GM21526 (cell line): ENCODE measurements at regions not wholly inside any gene's neighbourhood (a gene's known extent, or its start where the extent isn't known, plus 50 kb on each side); places are given as distances from the start of the nearest gene placed in this dataset.
"Not testable (repeated sequence)": the region's sequence is repeated elsewhere in the genome, so short reads cannot be mapped to it uniquely, and the experiment has no call there.

ENCODE experiments used
- ATAC-seq: cut with Tn5 transposase; IDR thresholded peaks from one replicate; pipeline ENCODE4 v1.9.1; 2021; ENCODE audit warnings: moderate library complexity; ENCODE audit not compliant: unreplicated experiment, low FRiP score

GRCh38 chr1:41994195-41994894 is 75.6 kb upstream of the HIVEP3 start:
- ATAC-seq = no peak

DNA sequence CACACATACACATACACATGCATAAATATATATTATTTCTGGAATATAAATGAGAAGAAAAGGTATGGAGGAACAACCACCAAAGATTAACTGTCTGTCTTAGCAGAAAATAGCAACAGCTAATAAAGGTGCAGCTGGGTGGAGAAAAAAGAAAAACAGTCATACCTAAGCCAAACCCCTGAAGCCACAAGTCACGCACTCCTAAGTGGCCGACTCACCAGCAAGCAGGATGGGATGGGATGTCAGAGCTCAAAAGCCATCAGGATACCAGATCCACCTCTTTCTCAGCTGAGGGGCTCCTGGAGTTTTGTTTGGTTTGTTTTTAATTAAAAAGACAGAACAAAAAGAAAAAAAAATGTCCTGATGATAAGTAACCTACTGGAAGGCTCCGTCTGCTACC is 64.7 kb upstream of the HIVEP3 start:
- no peak for ATAC-seq

GRCh38 chr1:41981796-41982195 is 63.1 kb upstream of the HIVEP3 start:
- ATAC-seq = no peak

- ATAC-seq = no peak
These were observed 62.3 kb upstream of the HIVEP3 start for GRCh38 chr1:41980827-41981653.

GRCh38 chr1:41978986-41979385 is 60.3 kb upstream of the HIVEP3 start:
- no peak for ATAC-seq

DNA sequence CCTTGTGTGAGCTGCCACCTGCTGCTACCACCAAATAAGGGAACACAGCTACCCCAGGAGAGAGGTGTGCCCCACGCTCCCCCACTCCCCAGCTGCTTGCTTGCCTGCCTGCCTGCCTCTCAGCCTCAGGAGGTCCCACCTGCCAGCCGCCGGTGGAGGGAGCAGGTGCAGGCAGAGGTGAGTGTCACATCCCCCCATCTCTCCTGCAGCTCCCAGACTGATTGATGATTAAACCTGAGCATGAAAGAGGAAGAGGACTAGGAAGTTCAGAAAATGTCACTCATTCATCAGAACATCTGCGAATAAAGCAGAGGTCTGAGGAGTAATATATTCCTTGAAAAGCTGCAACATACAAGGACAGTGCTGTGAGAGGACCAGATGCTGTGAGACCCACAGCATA is 58.6 kb upstream of the HIVEP3 start:
- ATAC-seq = no peak

DNA sequence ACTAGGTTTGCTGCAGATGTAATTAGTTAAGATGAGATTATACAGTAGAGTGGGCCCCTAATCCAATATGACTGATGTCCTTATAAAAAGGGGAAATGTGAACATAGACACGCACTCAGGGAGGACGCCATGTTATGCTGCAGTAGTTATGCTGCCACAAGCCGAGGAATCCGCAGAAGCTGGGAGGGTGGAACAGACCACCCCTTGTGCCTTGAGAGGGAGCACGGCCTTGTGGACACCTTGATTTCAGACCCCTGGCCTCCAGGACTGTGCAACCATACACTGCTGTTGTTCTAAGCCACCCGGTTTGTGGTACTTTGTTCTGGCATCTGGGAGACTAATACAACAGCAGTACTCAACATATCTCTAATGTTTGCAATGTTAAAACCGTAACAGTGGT is 57.9 kb upstream of the HIVEP3 start:
- ATAC-seq = no peak

DNA sequence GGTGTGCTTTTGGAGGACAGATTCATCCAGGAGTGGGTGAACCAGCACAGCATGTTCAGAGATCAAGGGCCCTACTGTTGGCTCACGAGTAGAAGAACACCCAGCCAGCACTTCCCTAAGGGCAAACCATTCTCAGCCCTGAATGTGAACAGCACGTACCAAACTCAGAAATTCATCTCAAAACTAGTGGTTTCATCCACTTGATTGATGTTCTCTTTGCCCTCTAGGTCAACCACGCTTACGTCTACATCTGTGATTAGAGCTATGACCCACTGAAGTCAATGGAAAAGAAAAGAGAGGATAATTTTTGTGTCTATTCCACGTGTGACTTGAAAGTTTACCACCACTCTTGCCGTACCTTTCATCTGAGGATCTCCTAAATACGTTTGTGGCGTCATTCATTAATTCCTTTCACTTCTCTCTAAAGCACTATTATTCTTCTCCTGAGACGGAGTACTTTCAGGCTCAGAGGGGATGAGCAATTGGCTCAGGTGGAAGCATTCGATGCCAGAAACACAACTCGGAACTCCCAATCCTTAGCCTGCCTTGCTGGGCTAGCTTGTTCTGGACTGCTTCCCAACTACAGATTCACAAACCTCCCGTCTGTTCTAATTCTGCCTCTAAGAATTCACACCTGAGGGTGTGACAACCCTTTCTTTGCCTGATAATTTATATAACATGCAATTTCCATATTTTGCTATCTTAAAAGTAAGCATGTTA is 57.3 kb upstream of the HIVEP3 start:
- ATAC-seq = no peak

DNA sequence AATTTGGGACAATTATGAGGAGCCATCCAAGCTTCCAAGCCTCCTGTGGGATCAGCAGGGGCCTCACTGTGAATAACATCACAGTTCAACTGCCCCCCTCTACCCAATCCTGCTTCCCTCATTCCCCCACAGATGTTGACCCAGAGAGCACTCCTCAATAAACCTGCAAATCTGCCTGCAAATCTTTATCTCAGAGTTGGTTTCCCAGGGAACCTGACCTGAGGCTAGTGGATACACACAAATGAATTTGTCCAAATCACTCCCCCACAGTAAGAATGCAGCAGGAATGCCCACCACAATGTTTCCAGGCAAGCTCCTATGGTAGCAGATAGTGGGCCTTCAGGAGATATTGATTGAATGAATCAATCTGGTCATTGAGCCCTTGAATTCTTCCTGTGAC is 56.4 kb upstream of the HIVEP3 start:
- no peak for ATAC-seq

- ATAC-seq = not testable (repeated sequence)
These were observed 49.8 kb upstream of the HIVEP3 start for GRCh38 chr1:41968557-41968956.
